Upper lobe of left lung (tissue), 4 donors: ENCODE measurements at regions not wholly inside any gene's neighbourhood (a gene's known extent, or its start where the extent isn't known, plus 50 kb on each side); places are given as distances from the start of the nearest gene placed in this dataset.

ENCODE experiments used
- POLR2A ChIP-seq, 4 donors: fragments of 450-650 bp; IDR thresholded peaks; one replicate each; pipeline ENCODE4 v1.5.1; 2016 to 2017; ENCODE audit warnings: antibody characterized with exemption in 4 of 4, mild to moderate bottlenecking in 2 of 4
- POLR2AphosphoS5 ChIP-seq, 2 donors: sonication (generic); formaldehyde crosslinking; IDR thresholded peaks; one replicate each; pipeline ENCODE4 v1.5.1; 2017; ENCODE audit warnings: antibody characterized with exemption in 2 of 2

DNA sequence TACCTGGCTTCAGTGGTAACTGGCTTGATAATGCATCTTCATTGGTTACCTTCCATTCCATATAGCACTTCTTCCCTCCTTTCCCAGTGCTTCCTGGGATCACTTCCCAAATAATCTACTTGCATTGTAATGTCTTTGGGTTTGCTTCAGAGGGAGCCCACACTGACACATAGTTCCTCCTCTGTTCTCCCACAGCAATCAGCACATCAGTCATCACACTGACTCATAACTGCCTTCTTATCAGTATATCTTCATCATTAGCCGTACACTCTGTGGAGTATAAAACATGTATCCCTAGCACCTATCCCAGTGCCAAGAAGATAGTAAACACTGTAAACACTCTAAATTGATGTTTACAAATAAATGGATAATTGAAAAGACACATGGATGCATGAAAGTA is 91.4 kb upstream of the SCN10A start:
- TF ChIP-seq POLR2A (IDR thresholded peaks at IDR 0.05) (no peak), POLR2AphosphoS5 (IDR thresholded peaks at IDR 0.05) (no peak)
